ENCODE measurements at regions not wholly inside any gene's neighbourhood (a gene's known extent, or its start where the extent isn't known, plus 50 kb on each side); places are given as distances from the start of the nearest gene placed in this dataset.
A peak's percentile ranks its signal among the peaks of the same experiment; 100 is the strongest.
"Not testable (repeated sequence)": the region's sequence is repeated elsewhere in the genome, so short reads cannot be mapped to it uniquely, and the experiment has no call there.

DNA sequence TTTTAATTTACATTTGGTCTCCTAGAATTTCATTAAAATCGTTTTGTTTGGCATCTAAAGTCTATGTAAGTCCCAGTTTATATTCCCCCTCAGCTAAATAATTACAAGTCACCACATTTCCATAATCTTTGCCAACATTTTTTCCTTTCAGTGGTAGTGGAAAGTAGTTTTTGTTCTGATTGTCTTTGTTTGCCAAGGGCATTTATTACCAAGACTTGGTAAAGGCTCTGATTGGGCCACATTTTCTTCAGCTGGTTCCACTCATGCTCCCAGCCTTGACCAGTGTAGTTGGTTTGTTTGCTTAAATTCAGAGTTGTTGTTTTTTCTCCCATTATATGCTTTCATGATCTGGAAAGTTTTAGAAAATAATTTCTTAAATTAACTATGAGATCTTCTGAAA, 153.4 kb upstream of the MME start:
- DNase-seq (ENCODE audit: low spot score), result no peak
- H3K27me3 Mint-ChIP-seq (ENCODE audit: unreplicated experiment), result no peaks in the 10 kb centered on the region
- H3K36me3 Mint-ChIP-seq (ENCODE audit: low read depth, unreplicated experiment), result no peaks in the 10 kb centered on the region
- H3K27ac Mint-ChIP-seq (ENCODE audit: unreplicated experiment), result no peak overlapping the region
- TF ChIP-seq, protein P1, sequence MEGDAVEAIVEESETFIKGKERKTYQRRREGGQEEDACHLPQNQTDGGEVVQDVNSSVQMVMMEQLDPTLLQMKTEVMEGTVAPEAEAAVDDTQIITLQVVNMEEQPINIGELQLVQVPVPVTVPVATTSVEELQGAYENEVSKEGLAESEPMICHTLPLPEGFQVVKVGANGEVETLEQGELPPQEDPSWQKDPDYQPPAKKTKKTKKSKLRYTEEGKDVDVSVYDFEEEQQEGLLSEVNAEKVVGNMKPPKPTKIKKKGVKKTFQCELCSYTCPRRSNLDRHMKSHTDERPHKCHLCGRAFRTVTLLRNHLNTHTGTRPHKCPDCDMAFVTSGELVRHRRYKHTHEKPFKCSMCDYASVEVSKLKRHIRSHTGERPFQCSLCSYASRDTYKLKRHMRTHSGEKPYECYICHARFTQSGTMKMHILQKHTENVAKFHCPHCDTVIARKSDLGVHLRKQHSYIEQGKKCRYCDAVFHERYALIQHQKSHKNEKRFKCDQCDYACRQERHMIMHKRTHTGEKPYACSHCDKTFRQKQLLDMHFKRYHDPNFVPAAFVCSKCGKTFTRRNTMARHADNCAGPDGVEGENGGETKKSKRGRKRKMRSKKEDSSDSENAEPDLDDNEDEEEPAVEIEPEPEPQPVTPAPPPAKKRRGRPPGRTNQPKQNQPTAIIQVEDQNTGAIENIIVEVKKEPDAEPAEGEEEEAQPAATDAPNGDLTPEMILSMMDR (IDR thresholded peaks at IDR 0.05; ENCODE audit: unreplicated experiment), result no peak
- H3K9me3 Mint-ChIP-seq (ENCODE audit: unreplicated experiment), result no peaks in the 10 kb centered on the region
- H3K4me1 Mint-ChIP-seq (ENCODE audit: unreplicated experiment), result no peaks in the 10 kb centered on the region
- no peak overlapping the region for H3K4me3 Mint-ChIP-seq (ENCODE audit: unreplicated experiment)

DNA sequence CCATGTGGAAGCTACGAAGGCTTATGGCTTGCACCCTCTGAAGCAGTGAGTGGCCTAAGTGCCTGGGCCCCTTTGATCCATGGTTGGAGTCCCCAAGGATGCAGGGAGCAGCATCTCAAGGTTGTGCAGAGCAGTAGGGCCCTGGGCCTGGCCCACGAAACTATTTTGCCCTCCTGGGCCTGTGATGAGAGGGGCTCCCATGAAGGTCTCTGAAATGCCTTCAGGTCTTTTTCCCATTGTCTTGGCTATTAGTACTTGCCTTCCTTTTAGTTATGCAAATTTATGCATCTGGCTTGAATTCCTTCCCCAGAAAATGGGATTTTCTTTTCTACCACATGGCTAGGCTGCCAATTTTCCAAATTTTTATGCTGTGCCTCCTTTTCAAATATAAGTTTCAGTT, 158.8 kb upstream of the MME start:
- Mint-ChIP-seq H3K27me3 (ENCODE audit: unreplicated experiment) (no peaks in the 10 kb centered on the region), H3K36me3 (ENCODE audit: low read depth, unreplicated experiment) (no peaks in the 10 kb centered on the region), H3K9me3 (ENCODE audit: unreplicated experiment) (no peaks in the 10 kb centered on the region), H3K27ac (ENCODE audit: unreplicated experiment) (no peak overlapping the region), H3K4me3 (ENCODE audit: unreplicated experiment) (no peak overlapping the region), H3K4me1 (ENCODE audit: unreplicated experiment) (no peaks in the 10 kb centered on the region)
- DNase-seq (ENCODE audit: low spot score), result no peak
- TF ChIP-seq, protein P1 (IDR thresholded peaks at IDR 0.05; ENCODE audit: unreplicated experiment), result no peak

DNA sequence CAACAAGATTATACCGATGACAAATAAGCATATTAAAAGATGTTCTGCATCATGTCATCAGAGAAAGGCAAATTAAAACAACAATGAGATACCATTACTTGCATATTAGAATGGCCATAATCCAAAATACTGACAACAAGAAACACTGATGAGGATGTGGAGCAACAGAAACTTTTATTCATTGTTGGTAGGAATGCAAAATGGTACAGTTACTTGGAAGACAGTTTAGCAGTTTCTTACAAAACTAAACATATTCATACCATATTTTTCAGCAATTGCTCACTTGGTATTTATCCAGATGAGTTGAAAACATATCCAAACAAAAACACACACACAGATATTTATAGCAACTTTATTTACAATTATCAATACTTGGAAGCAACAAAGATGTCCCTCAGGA, 160.9 kb upstream of the MME start:
- Mint-ChIP-seq H3K4me3 (ENCODE audit: unreplicated experiment) (no peak overlapping the region), H3K27me3 (ENCODE audit: unreplicated experiment) (peaks cover 4% of the 10 kb centered on the region), H3K27ac (ENCODE audit: unreplicated experiment) (no peak overlapping the region), H3K9me3 (ENCODE audit: unreplicated experiment) (no peaks in the 10 kb centered on the region), H3K36me3 (ENCODE audit: low read depth, unreplicated experiment) (no peaks in the 10 kb centered on the region), H3K4me1 (ENCODE audit: unreplicated experiment) (no peaks in the 10 kb centered on the region)
- TF ChIP-seq, protein P1 (IDR thresholded peaks at IDR 0.05; ENCODE audit: unreplicated experiment), result no peak
- no peak for DNase-seq (ENCODE audit: low spot score)

DNA sequence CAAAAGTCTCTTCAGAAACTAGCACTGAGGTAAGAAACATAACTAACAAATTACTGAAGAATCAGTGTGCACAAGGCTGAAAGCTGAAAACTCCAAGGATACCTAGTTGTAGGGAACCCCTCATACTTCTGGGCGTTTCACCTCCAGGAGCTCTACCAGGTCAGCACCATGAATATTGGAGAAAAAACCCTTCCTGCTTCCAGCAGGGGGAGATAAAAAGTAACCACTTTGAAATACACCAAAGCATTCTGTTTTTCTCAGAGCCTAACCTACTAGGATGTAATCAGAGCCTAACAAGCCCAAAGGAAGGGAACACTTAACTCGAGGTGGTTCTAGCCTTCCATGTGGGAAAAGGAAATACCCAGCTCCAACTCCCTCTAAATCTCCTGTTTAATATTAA, 175.8 kb upstream of the MME start:
- Mint-ChIP-seq H3K27me3 (ENCODE audit: unreplicated experiment) (no peaks in the 10 kb centered on the region), H3K4me1 (ENCODE audit: unreplicated experiment) (no peaks in the 10 kb centered on the region), H3K27ac (ENCODE audit: unreplicated experiment) (no peak overlapping the region), H3K4me3 (ENCODE audit: unreplicated experiment) (no peak overlapping the region), H3K9me3 (ENCODE audit: unreplicated experiment) (no peaks in the 10 kb centered on the region), H3K36me3 (ENCODE audit: low read depth, unreplicated experiment) (no peaks in the 10 kb centered on the region)
- TF ChIP-seq, protein P1 (IDR thresholded peaks at IDR 0.05; ENCODE audit: unreplicated experiment), result peak; percentile 43
- DNase-seq (ENCODE audit: low spot score), result no peak

DNA sequence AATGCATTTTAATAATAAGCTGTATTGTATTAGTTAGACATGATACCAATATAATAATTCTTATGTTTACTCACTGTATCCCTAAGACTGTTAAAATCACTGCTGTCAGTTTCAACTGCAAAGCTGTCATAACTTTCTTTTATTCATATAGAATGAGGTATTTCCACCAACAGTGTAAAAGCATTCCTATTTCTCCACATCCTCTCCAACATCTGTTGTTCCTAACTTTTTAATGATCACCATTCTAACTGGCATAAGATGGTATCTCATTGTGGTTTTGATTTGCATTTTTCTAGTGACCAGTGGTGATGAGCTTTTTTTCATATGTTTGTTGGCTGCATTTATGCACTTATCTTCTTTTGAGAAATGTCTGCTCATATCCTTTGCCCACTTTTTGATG, 177.6 kb upstream of the MME start:
- H3K36me3 Mint-ChIP-seq (ENCODE audit: low read depth, unreplicated experiment); H3K27me3 Mint-ChIP-seq (ENCODE audit: unreplicated experiment); DNase-seq (ENCODE audit: low spot score); H3K4me3 Mint-ChIP-seq (ENCODE audit: unreplicated experiment); H3K4me1 Mint-ChIP-seq (ENCODE audit: unreplicated experiment); H3K9me3 Mint-ChIP-seq (ENCODE audit: unreplicated experiment); H3K27ac Mint-ChIP-seq (ENCODE audit: unreplicated experiment): not testable (repeated sequence)

DNA sequence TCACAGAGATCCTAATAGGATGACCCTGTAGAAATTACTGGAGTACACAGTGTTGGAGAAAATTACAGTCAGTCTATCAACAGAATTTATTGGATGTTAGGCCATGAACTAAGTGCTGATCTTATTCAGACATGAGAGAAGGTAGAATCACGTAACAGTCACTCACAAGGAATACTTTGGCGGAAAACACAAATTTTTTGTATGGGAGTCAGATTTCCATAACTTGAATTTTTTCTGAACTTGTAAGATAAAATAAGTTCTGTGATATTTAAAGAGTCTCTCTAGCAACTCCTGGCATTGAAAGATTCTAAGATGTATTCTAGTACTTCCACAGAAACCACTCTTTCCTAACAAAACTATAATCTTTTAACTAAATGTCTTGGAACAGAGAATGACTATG, 178.8 kb upstream of the MME start:
- TF ChIP-seq, protein P1 (IDR thresholded peaks at IDR 0.05; ENCODE audit: unreplicated experiment), result no peak
- Mint-ChIP-seq H3K9me3 (ENCODE audit: unreplicated experiment) (no peaks in the 10 kb centered on the region), H3K4me1 (ENCODE audit: unreplicated experiment) (no peaks in the 10 kb centered on the region), H3K27me3 (ENCODE audit: unreplicated experiment) (peaks cover 1% of the 10 kb centered on the region), H3K36me3 (ENCODE audit: low read depth, unreplicated experiment) (no peaks in the 10 kb centered on the region), H3K27ac (ENCODE audit: unreplicated experiment) (no peak overlapping the region), H3K4me3 (ENCODE audit: unreplicated experiment) (no peak overlapping the region)
- DNase-seq (ENCODE audit: low spot score), result no peak

Data from endothelial cell (in vitro differentiated cells).